Naive thymus-derived CD8-positive, alpha-beta T cell (primary cell): ENCODE measurements at regions not wholly inside any gene's neighbourhood (a gene's known extent, or its start where the extent isn't known, plus 50 kb on each side); places are given as distances from the start of the nearest gene placed in this dataset.
"Not testable (repeated sequence)": the region's sequence is repeated elsewhere in the genome, so short reads cannot be mapped to it uniquely, and the experiment has no call there.

Experiments
- ATAC-seq, 2 donors: fragments of 150-1000 bp; cut with Tn5 transposase in 1 of 2; sonication (Bioruptor Pico), chemical (Tn5 transposase) in 1 of 2; 1 replicate in 1 of 2; 2 replicates in 1 of 2; pipeline ENCODE4 v1.10.0; 2021; ENCODE audit warnings: mild to moderate bottlenecking in 2 of 2, moderate library complexity in 2 of 2
- POLR2A ChIA-PET: fragments of 350-600 bp; sonication (Branson Sonifier 250); formaldehyde crosslinking; loops from one replicate; lab custom pipeline; 2021; ENCODE audit warnings: antibody characterized with exemption; lab: Charles Lee
- DNase-seq, 10 donors: peaks; one replicate each; pipeline versions ENCODE4 v3.0.0 to v3.0.0-alpha.2; 2020 to 2022
- H3K27ac Mint-ChIP-seq, 10 donors: one replicate each; pipeline ENCODE4 v1.8.0; 2020 to 2022; ENCODE audit warnings: mild to moderate bottlenecking in 10 of 10, mixed read lengths in 10 of 10, moderate library complexity in 4 of 10, inconsistent platforms in 1 of 10
- H3K27me3 Mint-ChIP-seq, 5 donors: one replicate each; pipeline ENCODE4 v1.8.0; 2021 to 2022; ENCODE audit warnings: mixed read lengths in 5 of 5
- H3K36me3 Mint-ChIP-seq, 3 donors: one replicate each; pipeline ENCODE4 v1.8.0; 2020 to 2022; ENCODE audit warnings: mixed read lengths in 3 of 3, mild to moderate bottlenecking in 2 of 3, inconsistent platforms in 1 of 3
- H3K4me1 Mint-ChIP-seq, 4 donors: one replicate each; pipeline ENCODE4 v1.8.0; 2021 to 2022; ENCODE audit warnings: mixed read lengths in 4 of 4
- H3K4me3 Mint-ChIP-seq, 10 donors: one replicate each; pipeline ENCODE4 v1.8.0; 2020 to 2022; ENCODE audit warnings: mild to moderate bottlenecking in 10 of 10, mixed read lengths in 10 of 10, moderate library complexity in 6 of 10, inconsistent platforms in 1 of 10
- H3K9me3 Mint-ChIP-seq, 9 donors: one replicate each; pipeline ENCODE4 v1.8.0; 2020 to 2022; ENCODE audit warnings: mixed read lengths in 9 of 9, mild to moderate bottlenecking in 3 of 9, inconsistent platforms in 1 of 9, moderate library complexity in 1 of 9

DNA sequence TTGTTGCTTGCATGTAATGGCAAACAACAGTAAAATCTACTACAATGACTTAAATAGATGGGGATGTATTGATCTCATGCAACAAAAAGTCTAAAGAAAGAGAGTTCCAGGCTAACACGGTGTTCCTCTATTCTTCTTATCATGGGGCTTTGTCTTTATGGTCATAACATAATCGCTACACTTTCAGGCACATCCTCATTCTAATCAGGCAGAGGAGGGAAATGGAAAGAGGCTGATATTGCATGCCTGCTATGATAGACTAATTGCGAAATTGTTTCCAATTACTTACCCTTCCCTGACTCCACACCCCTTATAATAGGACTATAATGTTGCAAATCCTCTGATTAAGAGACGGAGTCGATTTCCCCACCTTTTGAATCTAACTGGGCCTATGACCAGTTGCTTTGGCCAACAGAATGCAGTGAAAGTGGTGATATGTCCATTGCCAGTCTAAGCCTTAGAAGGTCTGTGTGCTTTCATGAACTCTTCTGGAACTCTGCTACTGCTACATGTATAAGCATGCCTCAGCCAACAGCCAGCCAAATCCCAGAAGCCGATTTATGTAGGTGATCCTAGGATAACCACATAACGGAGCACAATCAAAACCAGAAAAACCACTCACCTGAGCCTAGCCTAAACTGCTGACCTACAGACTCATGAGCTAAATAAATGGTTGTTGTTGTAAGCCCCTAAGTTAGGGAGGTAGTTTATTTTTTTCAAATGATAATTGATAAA lies 180.3 kb upstream of the TACR1 start:
- POLR2A ChIA-PET: no interaction called here
- Mint-ChIP-seq H3K27ac (no peak overlapping the region), H3K4me1 (peaks cover 0 to 1% (median 0%) of the 10 kb centered on the region in 4 donors), H3K4me3 (no peak overlapping the region), H3K9me3 (peaks cover 0 to 87% (median 32%) of the 10 kb centered on the region in 9 donors), H3K27me3 (no peaks in the 10 kb centered on the region), H3K36me3 (peaks cover 29 to 74% (median 63%) of the 10 kb centered on the region in 3 donors)
- DNase-seq (no peak), ATAC-seq (no peak)

DNA sequence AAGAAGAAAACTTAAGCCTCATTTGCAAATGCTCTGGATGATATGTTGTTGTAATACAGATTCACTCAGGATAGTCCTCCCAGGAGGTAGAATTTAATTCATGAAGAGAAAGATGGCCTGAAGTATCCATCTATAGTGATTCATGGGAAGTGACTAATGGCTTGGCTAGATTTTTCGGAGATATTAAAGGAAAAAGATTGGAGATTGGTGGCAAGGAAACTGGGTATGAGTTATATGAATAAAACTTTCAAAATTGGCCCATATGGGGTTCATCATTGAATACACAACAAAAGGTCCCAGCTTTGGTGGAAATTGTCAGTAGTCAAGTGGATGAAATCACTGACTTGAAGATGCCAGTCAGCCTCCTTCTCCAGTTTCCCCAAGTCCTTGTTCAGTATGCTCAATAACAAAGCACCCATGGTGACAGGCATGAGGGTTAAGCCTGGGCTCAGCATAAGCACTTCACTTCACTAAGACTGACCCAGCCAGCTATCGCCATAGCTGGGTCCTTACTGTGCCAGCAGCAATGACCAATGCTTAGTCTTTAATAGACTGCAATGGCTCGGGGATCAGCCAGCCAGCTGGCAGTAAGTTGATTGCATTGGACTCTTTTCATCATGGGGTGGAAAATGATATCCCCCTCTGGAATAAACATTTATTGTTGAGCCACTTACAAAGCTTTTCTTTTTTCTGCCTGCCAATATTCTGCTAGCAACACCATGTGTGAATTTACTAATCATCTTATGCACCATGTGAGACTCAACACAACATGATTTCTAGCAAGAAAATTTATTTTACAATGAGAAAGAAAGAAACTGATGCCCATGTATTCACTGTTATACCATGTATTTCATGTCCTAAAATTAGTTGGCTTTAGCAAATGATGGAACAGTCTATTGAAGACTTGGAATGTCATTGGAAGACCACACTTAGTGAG lies 176.6 kb upstream of the TACR1 start:
- ATAC-seq (no peak), DNase-seq (no peak)
- POLR2A ChIA-PET: no interaction called here
- Mint-ChIP-seq H3K4me1 (peaks cover 0 to 1% (median 0%) of the 10 kb centered on the region in 4 donors), H3K4me3 (no peak overlapping the region), H3K27ac (no peak overlapping the region), H3K36me3 (peaks cover 23 to 68% (median 56%) of the 10 kb centered on the region in 3 donors), H3K9me3 (peaks cover 11 to 89% (median 51%) of the 10 kb centered on the region in 9 donors), H3K27me3 (no peaks in the 10 kb centered on the region)

DNA sequence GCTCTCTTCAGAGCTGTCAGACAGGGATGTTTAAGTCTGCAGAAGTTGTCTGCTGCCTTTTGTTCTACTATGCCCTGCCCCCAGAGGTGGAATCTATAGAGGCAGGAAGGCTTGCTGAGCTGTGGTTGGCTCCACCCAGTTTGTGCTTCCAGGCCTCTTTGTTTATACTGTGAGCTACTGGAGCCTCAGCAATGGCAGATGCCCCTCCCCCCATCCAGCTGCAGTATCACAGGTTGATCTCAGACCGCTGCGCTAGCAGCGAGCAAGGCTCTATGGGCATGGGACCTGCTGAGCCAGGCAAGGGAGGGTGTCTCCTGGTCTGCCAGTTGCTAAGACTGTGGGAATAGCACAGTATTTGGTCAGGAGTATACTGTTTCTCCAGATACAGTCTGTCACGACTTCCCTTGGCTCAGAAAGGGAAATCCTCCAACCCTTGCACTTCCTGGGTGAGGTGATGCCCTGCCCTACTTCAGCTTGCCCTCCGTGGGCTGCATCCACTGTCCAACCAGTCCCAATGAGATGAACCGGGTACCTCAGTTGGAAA lies 175.2 kb upstream of the TACR1 start:
- not testable (repeated sequence) for DNase-seq, ATAC-seq
- H3K9me3 Mint-ChIP-seq: peaks cover 11 to 90% (median 61%) of the 10 kb centered on the region in 9 donors

DNA sequence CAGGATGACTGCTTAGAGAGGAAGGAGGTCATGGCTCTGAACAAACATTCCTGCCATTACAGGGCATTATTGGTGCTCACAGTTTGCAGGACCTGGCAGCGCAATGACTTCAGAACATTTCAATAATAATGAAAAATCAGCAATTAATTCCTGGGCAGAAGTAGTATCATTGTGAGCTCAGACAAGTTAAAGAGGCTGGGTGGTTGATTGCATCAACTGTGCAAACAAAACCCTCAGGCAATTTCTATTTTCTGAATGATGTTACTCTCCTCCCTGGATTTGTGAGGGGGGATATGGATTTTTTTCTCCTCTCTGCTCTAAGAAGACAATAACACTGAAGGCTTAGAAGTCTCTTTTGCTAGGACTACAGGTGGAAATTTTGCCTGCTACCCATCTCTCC lies 168.1 kb upstream of the TACR1 start:
- H3K27me3 Mint-ChIP-seq: no peaks in the 10 kb centered on the region
- H3K27ac Mint-ChIP-seq: no peak overlapping the region
- DNase-seq: no peak
- H3K36me3 Mint-ChIP-seq: peaks cover 5 to 54% (median 36%) of the 10 kb centered on the region in 3 donors
- no peak for ATAC-seq
- peaks cover 25 to 99% (median 44%) of the 10 kb centered on the region in 9 donors for H3K9me3 Mint-ChIP-seq
- H3K4me3 Mint-ChIP-seq: no peak overlapping the region
- H3K4me1 Mint-ChIP-seq: no peaks in the 10 kb centered on the region
- POLR2A ChIA-PET: no interaction called here

More for the DNA sequence above, 175.2 kb upstream of the TACR1 start:
- H3K4me1 Mint-ChIP-seq, H3K27ac Mint-ChIP-seq, POLR2A ChIA-PET, H3K4me3 Mint-ChIP-seq, H3K27me3 Mint-ChIP-seq: not testable (repeated sequence)
- peaks cover 18 to 67% (median 43%) of the 10 kb centered on the region in 3 donors for H3K36me3 Mint-ChIP-seq

DNA sequence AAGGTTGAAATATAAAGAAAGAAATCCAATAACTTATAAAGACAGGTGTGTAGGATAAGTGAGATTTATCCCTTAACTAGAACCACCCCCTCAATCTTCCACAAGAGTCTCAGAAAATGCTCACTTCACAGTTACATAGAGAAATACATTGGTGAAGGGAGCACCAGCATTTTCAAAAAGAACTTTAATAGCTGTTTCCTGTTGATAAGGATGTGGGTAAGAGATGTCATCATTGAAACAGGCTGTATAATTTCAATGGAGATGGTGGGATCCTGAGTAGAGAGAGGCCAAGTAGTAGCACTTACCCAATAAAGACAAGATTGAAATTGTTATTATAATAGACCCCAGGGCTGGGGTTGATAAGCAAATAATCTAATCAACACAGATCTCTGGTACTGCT lies 162.2 kb upstream of the TACR1 start:
- peaks cover 0 to 1% (median 0%) of the 10 kb centered on the region in 5 donors for H3K27me3 Mint-ChIP-seq
- no peak overlapping the region for H3K27ac Mint-ChIP-seq
- POLR2A ChIA-PET: no interaction called here
- H3K4me1 Mint-ChIP-seq: no peaks in the 10 kb centered on the region
- peaks cover 8 to 56% (median 42%) of the 10 kb centered on the region in 3 donors for H3K36me3 Mint-ChIP-seq
- DNase-seq (no peak), ATAC-seq (no peak)
- H3K4me3 Mint-ChIP-seq: no peak overlapping the region
- H3K9me3 Mint-ChIP-seq: peaks cover 10 to 77% (median 27%) of the 10 kb centered on the region in 9 donors

DNA sequence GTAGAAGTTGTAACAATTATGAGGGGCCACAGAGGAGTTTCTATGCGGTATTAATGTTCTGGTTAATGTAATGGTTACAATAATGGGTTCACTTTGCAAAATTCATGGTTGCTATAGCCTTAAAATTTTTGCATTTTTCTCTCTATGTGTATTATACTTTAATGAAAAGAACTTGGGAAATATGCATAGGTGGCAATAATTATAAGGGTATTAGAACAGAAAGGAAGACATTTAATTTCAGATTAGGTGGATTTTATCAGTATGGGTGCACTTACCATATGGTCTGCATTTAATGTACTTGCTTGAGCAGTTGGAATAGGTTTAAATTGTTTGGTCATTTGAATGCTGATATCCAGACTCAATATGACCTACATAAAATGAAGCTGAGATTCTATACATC lies 161.6 kb upstream of the TACR1 start:
- H3K27ac Mint-ChIP-seq: peak overlapping the region in 1 of 10 donors; percentile 17
- no peak overlapping the region for H3K4me3 Mint-ChIP-seq
- H3K9me3 Mint-ChIP-seq: peaks cover 5 to 77% (median 27%) of the 10 kb centered on the region in 9 donors
- POLR2A ChIA-PET: no interaction called here
- DNase-seq: no peak
- H3K36me3 Mint-ChIP-seq: peaks cover 12 to 56% (median 41%) of the 10 kb centered on the region in 3 donors
- ATAC-seq: no peak
- H3K27me3 Mint-ChIP-seq: peaks cover 0 to 1% (median 0%) of the 10 kb centered on the region in 5 donors
- H3K4me1 Mint-ChIP-seq: no peaks in the 10 kb centered on the region

DNA sequence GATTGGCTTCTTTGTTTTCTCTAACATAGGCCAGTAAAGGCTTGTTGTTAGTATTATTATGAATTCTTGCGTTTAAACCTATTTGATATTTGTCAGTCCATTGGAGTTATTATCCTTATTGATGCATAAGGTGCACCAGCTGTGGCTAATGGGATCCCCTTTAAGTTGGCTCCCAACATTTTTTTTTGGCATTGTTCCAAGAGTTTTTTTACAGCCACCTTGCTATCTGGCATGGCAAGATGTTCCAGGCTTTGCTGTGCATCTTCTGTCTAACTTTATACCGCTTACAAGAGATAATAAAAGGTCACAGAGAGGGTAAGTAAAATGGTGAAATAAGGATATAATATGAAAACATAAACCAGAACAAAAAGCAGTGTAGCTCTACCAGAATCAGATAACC lies 157.5 kb upstream of the TACR1 start:
- POLR2A ChIA-PET: no interaction called here
- Mint-ChIP-seq H3K36me3 (peaks cover 35 to 74% (median 50%) of the 10 kb centered on the region in 3 donors), H3K9me3 (peaks cover 9 to 55% (median 21%) of the 10 kb centered on the region in 9 donors), H3K27me3 (peaks cover 0 to 1% (median 0%) of the 10 kb centered on the region in 5 donors), H3K27ac (no peak overlapping the region), H3K4me3 (no peak overlapping the region), H3K4me1 (no peaks in the 10 kb centered on the region)
- no peak for DNase-seq
- no peak for ATAC-seq

DNA sequence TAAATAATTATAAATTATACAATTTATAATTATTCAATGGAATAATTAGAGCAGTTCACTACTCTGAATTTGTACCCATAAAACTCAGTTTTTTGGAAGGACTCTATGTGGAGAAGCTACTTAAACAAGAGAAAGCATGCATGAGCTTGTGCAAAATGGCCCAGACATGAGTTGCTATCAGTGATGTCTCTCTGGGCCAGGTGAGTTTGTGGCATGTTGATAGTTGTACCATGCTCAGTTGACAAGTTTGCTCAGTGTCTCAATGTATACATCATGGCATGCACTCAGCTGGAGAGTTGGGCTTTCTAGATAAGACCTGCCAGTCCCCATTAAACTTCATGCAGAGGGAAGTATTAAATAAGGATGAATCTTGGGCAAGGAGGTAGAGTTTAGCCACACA lies 153.8 kb upstream of the TACR1 start:
- peaks cover 9 to 40% (median 26%) of the 10 kb centered on the region in 9 donors for H3K9me3 Mint-ChIP-seq

DNA sequence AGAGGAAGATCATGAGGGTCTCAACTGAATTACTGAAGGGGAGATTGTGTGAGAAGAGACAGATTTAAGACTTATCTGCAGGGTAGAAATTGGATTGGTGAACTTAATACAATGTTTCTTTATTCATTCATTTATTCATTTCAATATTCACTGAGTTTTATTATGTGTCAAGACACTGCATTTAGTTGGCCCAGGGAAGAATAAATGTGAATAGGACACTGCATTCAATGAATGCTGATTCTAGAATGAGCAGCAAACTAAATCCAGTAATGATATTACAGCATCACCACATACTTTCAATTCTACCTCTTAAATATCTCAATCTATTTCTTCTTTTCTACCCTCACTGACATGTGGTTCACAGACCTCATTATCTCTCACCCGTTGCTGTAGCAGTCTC lies 149.0 kb upstream of the TACR1 start:
- no peak overlapping the region for H3K27ac Mint-ChIP-seq
- ATAC-seq (no peak), DNase-seq (no peak)
- peaks cover 0 to 10% (median 3%) of the 10 kb centered on the region in 4 donors for H3K4me1 Mint-ChIP-seq
- POLR2A ChIA-PET: no interaction called here
- peaks cover 47 to 60% (median 52%) of the 10 kb centered on the region in 3 donors for H3K36me3 Mint-ChIP-seq
- no peaks in the 10 kb centered on the region for H3K27me3 Mint-ChIP-seq
- peaks cover 0 to 27% (median 11%) of the 10 kb centered on the region in 9 donors for H3K9me3 Mint-ChIP-seq
- no peak overlapping the region for H3K4me3 Mint-ChIP-seq

More for the DNA sequence above, 153.8 kb upstream of the TACR1 start:
- peaks cover 50 to 84% (median 68%) of the 10 kb centered on the region in 3 donors for H3K36me3 Mint-ChIP-seq
- H3K27me3 Mint-ChIP-seq: no peaks in the 10 kb centered on the region
- no peak for ATAC-seq
- peaks cover 0 to 10% (median 2%) of the 10 kb centered on the region in 4 donors for H3K4me1 Mint-ChIP-seq
- POLR2A ChIA-PET: no interaction called here
- no peak overlapping the region for H3K4me3 Mint-ChIP-seq
- no peak overlapping the region for H3K27ac Mint-ChIP-seq
- DNase-seq: no peak

DNA sequence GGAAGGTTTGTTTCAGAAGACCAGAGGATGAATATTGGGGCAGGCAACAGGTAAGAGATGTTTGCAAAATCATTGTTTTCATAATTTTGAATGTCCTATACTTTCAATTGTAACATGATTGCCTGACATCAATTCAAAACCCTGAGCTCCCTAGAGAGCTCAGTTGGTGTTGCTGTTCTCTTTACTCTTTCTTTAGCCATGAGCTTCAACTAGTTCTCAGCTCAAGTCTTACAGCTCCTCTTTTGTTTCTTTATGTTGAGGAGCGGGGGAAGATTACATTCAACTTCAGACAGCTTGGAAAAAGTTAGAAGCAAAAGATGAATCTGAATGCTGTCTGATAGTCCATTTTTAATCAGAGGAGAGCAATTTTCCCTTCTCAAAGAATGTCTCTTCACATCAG lies 144.8 kb upstream of the TACR1 start:
- peaks cover 0 to 3% (median 0%) of the 10 kb centered on the region in 4 donors for H3K4me1 Mint-ChIP-seq
- peaks cover 0 to 1% (median 0%) of the 10 kb centered on the region in 9 donors for H3K9me3 Mint-ChIP-seq
- POLR2A ChIA-PET: no interaction called here
- H3K36me3 Mint-ChIP-seq: peaks cover 24 to 34% (median 26%) of the 10 kb centered on the region in 3 donors
- no peaks in the 10 kb centered on the region for H3K27me3 Mint-ChIP-seq
- DNase-seq: no peak
- H3K4me3 Mint-ChIP-seq: no peak overlapping the region
- no peak overlapping the region for H3K27ac Mint-ChIP-seq
- ATAC-seq: no peak

DNA sequence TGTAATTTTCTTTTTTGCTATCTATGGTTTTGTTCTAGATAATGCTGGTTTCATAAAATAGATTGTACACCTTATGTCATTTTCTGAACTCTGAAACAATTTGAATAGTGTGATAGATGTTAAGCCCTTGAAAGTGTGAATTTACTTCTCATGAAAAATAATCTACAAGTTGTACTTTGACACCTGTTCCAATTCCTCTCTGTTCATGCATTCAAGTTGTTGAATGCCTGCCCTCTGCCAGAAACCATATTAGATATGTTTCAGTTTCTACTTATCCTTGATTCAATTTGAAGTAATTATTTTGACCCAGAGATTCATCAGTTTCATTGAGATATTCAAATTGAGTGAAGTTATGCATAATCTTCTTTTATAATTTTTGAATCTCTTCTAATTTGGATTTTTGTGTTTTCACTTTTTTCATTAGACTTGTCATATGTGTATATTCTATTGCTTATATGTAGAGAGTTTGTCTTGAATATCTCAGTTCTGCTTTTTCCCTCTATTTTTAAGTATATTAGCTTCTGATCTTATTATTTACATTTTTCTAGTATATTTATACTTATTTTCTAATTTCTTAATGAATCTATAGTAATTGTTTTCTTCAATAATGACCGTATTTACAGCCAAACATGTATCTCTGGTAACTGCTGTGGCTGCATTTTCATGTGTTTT lies 143.3 kb upstream of the TACR1 start:
- ATAC-seq (no peak), DNase-seq (no peak)
- Mint-ChIP-seq H3K4me1 (peaks cover 0 to 3% (median 0%) of the 10 kb centered on the region in 4 donors), H3K27me3 (no peaks in the 10 kb centered on the region), H3K9me3 (peaks cover 0 to 1% (median 0%) of the 10 kb centered on the region in 9 donors), H3K27ac (no peak overlapping the region), H3K4me3 (no peak overlapping the region), H3K36me3 (peaks cover 16 to 28% (median 18%) of the 10 kb centered on the region in 3 donors)
- POLR2A ChIA-PET: no interaction called here

DNA sequence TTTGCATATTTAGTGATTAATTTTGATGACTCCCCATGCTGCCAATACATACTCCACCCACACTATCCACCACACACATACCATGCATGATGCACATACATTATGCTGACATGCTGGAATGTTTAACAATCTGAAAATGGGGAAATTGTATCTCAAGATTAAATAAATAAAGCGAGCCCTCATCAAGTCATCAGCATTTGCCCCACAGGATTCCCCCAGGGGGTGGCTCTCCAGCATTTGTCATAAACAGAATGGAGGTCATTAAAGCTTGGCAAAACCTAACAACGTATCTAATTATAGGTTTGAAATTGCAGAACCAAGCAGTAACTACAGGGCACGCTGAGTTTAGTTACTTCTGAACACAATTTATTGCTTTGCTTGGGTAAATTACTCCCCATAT lies 141.2 kb upstream of the TACR1 start:
- ATAC-seq (no peak), DNase-seq (no peak)
- POLR2A ChIA-PET: no interaction called here
- Mint-ChIP-seq H3K4me1 (peaks cover 0 to 3% (median 0%) of the 10 kb centered on the region in 4 donors), H3K27me3 (no peaks in the 10 kb centered on the region), H3K27ac (no peak overlapping the region), H3K4me3 (no peak overlapping the region), H3K9me3 (peaks cover 0 to 10% (median 0%) of the 10 kb centered on the region in 9 donors), H3K36me3 (peaks cover 6 to 27% (median 8%) of the 10 kb centered on the region in 3 donors)
